ENCODE measurements at regions not wholly inside any gene's neighbourhood (a gene's known extent, or its start where the extent isn't known, plus 50 kb on each side); places are given as distances from the start of the nearest gene placed in this dataset.

DNA sequence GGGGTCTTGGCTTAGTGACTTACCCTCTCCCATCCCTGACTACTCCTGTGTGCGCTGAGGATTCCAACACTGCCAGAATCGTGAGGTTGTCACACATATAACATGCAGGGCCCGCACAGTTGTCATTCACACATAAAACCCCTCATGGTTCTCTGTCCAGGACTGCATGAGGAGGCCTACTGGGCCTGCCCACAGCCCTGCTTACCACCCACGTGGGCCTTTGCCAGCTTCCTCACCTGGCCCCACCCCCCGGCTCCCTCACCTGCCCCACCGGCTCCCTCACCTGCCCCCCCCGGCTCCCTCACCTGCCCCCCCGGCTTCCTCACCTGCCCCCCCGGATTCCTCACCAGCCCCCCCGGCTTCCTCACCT, 197.2 kb downstream of the TEX29 start:
- Histone ChIP-seq H3K4me3 (ENCODE audit: low read length in 2 of 2) (no peak overlapping the region), H3K27ac (ENCODE audit: low read depth in 1 of 2, low read length in 2 of 2) (no peak overlapping the region), H3K9me3 (ENCODE audit: control insufficient read depth, low read length) (no peaks in the 10 kb centered on the region), H3K4me1 (ENCODE audit: control insufficient read depth in 1 of 2, insufficient read depth in 2 of 2, low read length in 2 of 2) (no peaks in the 10 kb centered on the region), H3K27me3 (ENCODE audit: control insufficient read depth in 1 of 2, insufficient read depth in 2 of 2, low read length in 1 of 2) (no peaks in the 10 kb centered on the region), H3K36me3 (ENCODE audit: control insufficient read depth in 1 of 2, insufficient read depth in 2 of 2, low read length in 1 of 2) (no peaks in the 10 kb centered on the region)
- no peak for ATAC-seq (ENCODE audit: low FRiP score)
- whole genome bisulfite sequencing, 2 donors, result 55 to 76% methylated on average over 4 to 10 of the region's 10 CpGs
- intact Hi-C loops (cut with DNase I), result no loop called here
- no peak for DNase-seq

GRCh38 chr13:111518161-111518792, 197.8 kb downstream of the TEX29 start:
- no peaks in the 10 kb centered on the region for H3K9me3 ChIP-seq (ENCODE audit: control insufficient read depth, low read length)
- intact Hi-C loops (cut with DNase I), result no loop called here
- no peaks in the 10 kb centered on the region for H3K27me3 ChIP-seq (ENCODE audit: control insufficient read depth in 1 of 2, insufficient read depth in 2 of 2, low read length in 1 of 2)
- H3K4me1 ChIP-seq (ENCODE audit: control insufficient read depth in 1 of 2, insufficient read depth in 2 of 2, low read length in 2 of 2), result no peaks in the 10 kb centered on the region
- H3K4me3 ChIP-seq (ENCODE audit: low read length in 2 of 2), result no peak overlapping the region
- no peaks in the 10 kb centered on the region for H3K36me3 ChIP-seq (ENCODE audit: control insufficient read depth in 1 of 2, insufficient read depth in 2 of 2, low read length in 1 of 2)
- 68 to 75% methylated on average over 20 to 24 of the region's 24 CpGs for WGBS, 2 donors
- H3K27ac ChIP-seq (ENCODE audit: low read depth in 1 of 2, low read length in 2 of 2), result no peak overlapping the region
- DNase-seq (no peak), ATAC-seq (ENCODE audit: low FRiP score) (no peak)

DNA sequence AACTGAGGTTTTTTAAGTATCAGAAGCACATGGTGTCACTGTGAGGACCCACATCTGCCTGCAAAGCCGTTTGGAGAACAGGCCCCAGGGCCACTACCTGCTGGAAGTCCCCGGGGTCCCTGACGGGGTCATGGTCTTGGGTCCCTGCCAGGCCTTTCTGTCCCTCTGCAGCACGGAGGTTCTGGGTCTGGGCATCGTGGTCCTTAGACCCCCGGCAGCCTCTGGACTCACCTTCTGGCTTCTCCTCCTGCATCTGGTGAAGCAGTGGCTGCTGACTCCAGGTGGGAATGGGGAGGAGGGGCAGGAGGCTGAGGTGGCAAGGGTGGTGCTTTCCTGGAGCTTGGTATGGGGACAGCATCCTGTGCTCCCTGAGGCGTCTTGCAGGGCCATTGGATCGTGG, 198.6 kb downstream of the TEX29 start:
- intact Hi-C loops (cut with DNase I), result no loop called here
- Histone ChIP-seq H3K36me3 (ENCODE audit: control insufficient read depth in 1 of 2, insufficient read depth in 2 of 2, low read length in 1 of 2) (no peaks in the 10 kb centered on the region), H3K27me3 (ENCODE audit: control insufficient read depth in 1 of 2, insufficient read depth in 2 of 2, low read length in 1 of 2) (no peaks in the 10 kb centered on the region), H3K27ac (ENCODE audit: low read depth in 1 of 2, low read length in 2 of 2) (no peak overlapping the region), H3K4me1 (ENCODE audit: control insufficient read depth in 1 of 2, insufficient read depth in 2 of 2, low read length in 2 of 2) (no peaks in the 10 kb centered on the region), H3K9me3 (ENCODE audit: control insufficient read depth, low read length) (no peaks in the 10 kb centered on the region), H3K4me3 (ENCODE audit: low read length in 2 of 2) (no peak overlapping the region)
- 63 to 74% methylated on average over 8 of the region's 8 CpGs for WGBS, 2 donors
- ATAC-seq (ENCODE audit: low FRiP score) (no peak), DNase-seq (peak in 1 of 2 donors; percentile 59)

GRCh38 chr13:111519490-111520170, 199.2 kb downstream of the TEX29 start:
- no peak overlapping the region for H3K4me3 ChIP-seq (ENCODE audit: low read length in 2 of 2)
- H3K4me1 ChIP-seq (ENCODE audit: control insufficient read depth in 1 of 2, insufficient read depth in 2 of 2, low read length in 2 of 2), result no peaks in the 10 kb centered on the region
- intact Hi-C loops (cut with DNase I), result no loop called here
- no peaks in the 10 kb centered on the region for H3K9me3 ChIP-seq (ENCODE audit: control insufficient read depth, low read length)
- 74 to 76% methylated on average over 25 of the region's 25 CpGs for WGBS, 2 donors
- no peak overlapping the region for H3K27ac ChIP-seq (ENCODE audit: low read depth in 1 of 2, low read length in 2 of 2)
- no peak for ATAC-seq (ENCODE audit: low FRiP score)
- no peaks in the 10 kb centered on the region for H3K27me3 ChIP-seq (ENCODE audit: control insufficient read depth in 1 of 2, insufficient read depth in 2 of 2, low read length in 1 of 2)
- H3K36me3 ChIP-seq (ENCODE audit: control insufficient read depth in 1 of 2, insufficient read depth in 2 of 2, low read length in 1 of 2), result no peaks in the 10 kb centered on the region
- DNase-seq, result peak in 1 of 2 donors; percentile 49

DNA sequence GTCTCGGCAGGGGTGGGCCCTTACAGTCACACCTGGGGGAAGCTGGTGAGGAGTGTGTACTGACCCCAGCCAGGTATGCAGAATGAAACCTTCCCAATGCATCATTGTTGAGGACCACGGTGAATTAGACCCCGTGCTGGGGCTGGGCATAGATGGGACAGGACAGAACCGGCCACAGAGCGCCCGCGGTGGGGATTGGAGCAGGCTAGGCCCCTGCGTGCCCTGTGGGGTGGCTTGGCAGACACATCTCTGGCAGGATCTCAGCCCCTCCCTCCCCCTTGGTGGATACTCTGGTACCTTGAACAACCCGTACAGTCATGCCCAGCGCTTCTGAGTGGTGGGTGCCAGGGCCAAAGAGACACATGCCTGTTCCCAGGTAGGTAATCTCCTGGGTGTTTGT, 200.6 kb downstream of the TEX29 start:
- intact Hi-C loops (cut with DNase I), result no loop called here
- peak in 1 of 2 donors; percentile 47 for DNase-seq
- peak; percentile 7 for ATAC-seq (ENCODE audit: low FRiP score)

DNA sequence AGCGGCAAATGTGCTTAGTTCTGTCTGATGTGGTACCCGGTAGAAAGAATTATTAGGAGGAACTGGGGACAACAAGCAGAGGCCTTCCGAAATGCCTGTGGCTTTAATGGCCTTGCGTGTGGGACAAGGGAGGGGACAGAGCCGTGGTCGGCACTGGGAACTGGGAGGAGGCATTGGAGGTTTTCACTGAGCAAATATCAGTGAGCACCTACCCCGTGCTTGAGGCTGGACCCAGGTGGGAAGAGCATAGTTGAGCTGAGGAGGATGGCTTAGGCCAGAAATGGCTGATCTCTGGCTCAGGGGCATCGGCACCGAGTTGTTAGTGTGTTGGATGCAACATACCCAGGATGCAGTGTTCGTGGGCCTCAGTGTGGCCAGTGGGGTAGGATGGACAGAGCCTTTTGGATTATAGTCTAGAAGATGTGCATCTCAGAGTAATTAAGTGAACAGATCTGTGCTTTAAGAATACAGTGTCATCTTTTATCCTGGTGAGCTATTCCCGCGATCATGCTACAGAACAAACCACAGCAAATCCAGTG, 201.3 kb downstream of the TEX29 start:
- 56 to 63% methylated on average over 12 of the region's 12 CpGs for WGBS, 2 donors
- no peak overlapping the region for H3K4me3 ChIP-seq (ENCODE audit: low read length in 2 of 2)
- H3K4me1 ChIP-seq (ENCODE audit: control insufficient read depth in 1 of 2, insufficient read depth in 2 of 2, low read length in 2 of 2), result no peaks in the 10 kb centered on the region
- H3K9me3 ChIP-seq (ENCODE audit: control insufficient read depth, low read length), result no peaks in the 10 kb centered on the region
- H3K27ac ChIP-seq (ENCODE audit: low read depth in 1 of 2, low read length in 2 of 2), result no peak overlapping the region
- no peaks in the 10 kb centered on the region for H3K27me3 ChIP-seq (ENCODE audit: control insufficient read depth in 1 of 2, insufficient read depth in 2 of 2, low read length in 1 of 2)
- DNase-seq, result peak in 1 of 2 donors; percentile 43
- no peak for ATAC-seq (ENCODE audit: low FRiP score)
- no peaks in the 10 kb centered on the region for H3K36me3 ChIP-seq (ENCODE audit: control insufficient read depth in 1 of 2, insufficient read depth in 2 of 2, low read length in 1 of 2)
- intact Hi-C loops (cut with DNase I), result no loop called here

More for the DNA sequence above, 200.6 kb downstream of the TEX29 start:
- Histone ChIP-seq H3K4me3 (ENCODE audit: low read length in 2 of 2) (no peak overlapping the region), H3K4me1 (ENCODE audit: control insufficient read depth in 1 of 2, insufficient read depth in 2 of 2, low read length in 2 of 2) (no peaks in the 10 kb centered on the region), H3K9me3 (ENCODE audit: control insufficient read depth, low read length) (no peaks in the 10 kb centered on the region), H3K27ac (ENCODE audit: low read depth in 1 of 2, low read length in 2 of 2) (no peak overlapping the region), H3K36me3 (ENCODE audit: control insufficient read depth in 1 of 2, insufficient read depth in 2 of 2, low read length in 1 of 2) (no peaks in the 10 kb centered on the region), H3K27me3 (ENCODE audit: control insufficient read depth in 1 of 2, insufficient read depth in 2 of 2, low read length in 1 of 2) (no peaks in the 10 kb centered on the region)
- 84 to 86% methylated on average over 10 of the region's 10 CpGs for WGBS, 2 donors

DNA sequence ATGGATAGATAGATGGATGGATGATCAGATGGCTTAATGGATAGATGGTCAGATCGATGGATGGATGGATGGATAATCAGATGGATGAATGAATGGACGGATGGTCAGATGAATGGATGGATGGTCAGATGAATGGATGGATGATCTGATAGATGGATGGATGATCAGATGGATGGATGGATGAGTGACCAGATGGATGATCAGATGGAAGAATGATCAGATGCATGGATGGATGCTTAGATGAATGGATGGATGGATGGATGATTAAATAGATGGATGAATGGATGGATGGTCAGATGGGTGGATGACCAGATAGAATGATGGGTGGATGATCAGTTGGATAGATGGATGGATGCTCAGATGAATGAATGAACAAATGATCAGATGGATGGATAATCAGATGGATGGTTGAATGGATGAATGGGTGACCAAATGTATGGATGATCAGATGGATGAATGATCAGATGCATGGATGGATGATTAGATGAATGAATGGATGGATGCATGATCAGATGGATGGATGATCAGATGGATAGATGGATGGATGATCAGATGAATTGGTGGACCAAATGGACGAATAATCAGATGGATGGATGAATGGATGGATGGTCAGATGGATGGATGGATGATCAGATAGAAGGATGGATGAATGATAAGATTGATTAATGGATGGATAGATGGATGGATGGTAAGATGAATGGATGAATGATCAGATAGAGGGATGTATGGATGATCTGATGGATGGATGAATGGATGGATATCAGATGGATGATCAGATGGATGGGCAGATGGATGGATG, 205.1 kb downstream of the TEX29 start:
- no peak for ATAC-seq (ENCODE audit: low FRiP score)
- DNase-seq, result no peak
- H3K27me3 ChIP-seq (ENCODE audit: control insufficient read depth in 1 of 2, insufficient read depth in 2 of 2, low read length in 1 of 2), result no peaks in the 10 kb centered on the region
- peaks cover 2% of the 10 kb centered on the region for H3K9me3 ChIP-seq (ENCODE audit: control insufficient read depth, low read length)
- intact Hi-C loops (cut with DNase I), result no loop called here
- H3K4me3 ChIP-seq (ENCODE audit: low read length in 2 of 2), result no peak overlapping the region
- no peak overlapping the region for H3K27ac ChIP-seq (ENCODE audit: low read depth in 1 of 2, low read length in 2 of 2)
- 64 to 68% methylated on average over 3 of the region's 3 CpGs for WGBS, 2 donors
- H3K36me3 ChIP-seq (ENCODE audit: control insufficient read depth in 1 of 2, insufficient read depth in 2 of 2, low read length in 1 of 2), result no peaks in the 10 kb centered on the region
- H3K4me1 ChIP-seq (ENCODE audit: control insufficient read depth in 1 of 2, insufficient read depth in 2 of 2, low read length in 2 of 2), result no peaks in the 10 kb centered on the region

- ATAC-seq (ENCODE audit: low FRiP score) (no peak), DNase-seq (no peak)
- 33 to 39% methylated on average over 7 of the region's 7 CpGs for WGBS, 2 donors
- no peak overlapping the region for H3K27ac ChIP-seq (ENCODE audit: low read depth in 1 of 2, low read length in 2 of 2)
- no peaks in the 10 kb centered on the region for H3K27me3 ChIP-seq (ENCODE audit: control insufficient read depth in 1 of 2, insufficient read depth in 2 of 2, low read length in 1 of 2)
- no peaks in the 10 kb centered on the region for H3K36me3 ChIP-seq (ENCODE audit: control insufficient read depth in 1 of 2, insufficient read depth in 2 of 2, low read length in 1 of 2)
- no peaks in the 10 kb centered on the region for H3K4me1 ChIP-seq (ENCODE audit: control insufficient read depth in 1 of 2, insufficient read depth in 2 of 2, low read length in 2 of 2)
- no peak overlapping the region for H3K4me3 ChIP-seq (ENCODE audit: low read length in 2 of 2)
- H3K9me3 ChIP-seq (ENCODE audit: control insufficient read depth, low read length), result peaks cover 2% of the 10 kb centered on the region
- intact Hi-C loops (cut with DNase I), result no loop called here
Measured at GRCh38 chr13:111526922-111527321, 206.5 kb downstream of the TEX29 start.

Measured in aorta (tissue), 5 donors.